CD4-positive, CD25-positive, alpha-beta regulatory T cell (primary cell): ENCODE measurements at regions not wholly inside any gene's neighbourhood (a gene's known extent, or its start where the extent isn't known, plus 50 kb on each side); places are given as distances from the start of the nearest gene placed in this dataset.
A peak's percentile ranks its signal among the peaks of the same experiment; 100 is the strongest.

Experiments
- ATAC-seq, 2 donors: fragments of 150-1000 bp; cut with Tn5 transposase; one replicate each; pipeline ENCODE4 v1.10.0; 2021; ENCODE audit warnings: low read depth in 2 of 2, moderate number of reproducible peaks in 2 of 2, moderate library complexity in 1 of 2
- DNase-seq, 3 donors: peaks; one replicate each; pipeline versions ENCODE4 v3.0.0 to v3.0.0-alpha.2; 2012 to 2022; ENCODE audit warnings: mixed read lengths in 1 of 3
- H3K27ac ChIP-seq: one replicate; pipeline ENCODE4 v1.7.0; 2013; ENCODE audit warnings: mild to moderate bottlenecking, low read length; ENCODE audit not compliant: insufficient read depth, poor library complexity, severe bottlenecking
- H3K27me3 ChIP-seq: one replicate; pipeline ENCODE4 v1.7.0; 2013; ENCODE audit warnings: low read length; ENCODE audit not compliant: control insufficient read depth, insufficient read depth
- H3K36me3 ChIP-seq: one replicate; pipeline ENCODE4 v1.7.0; 2013; ENCODE audit warnings: mild to moderate bottlenecking, low read length, moderate library complexity; ENCODE audit not compliant: control insufficient read depth, insufficient read depth
- H3K4me1 ChIP-seq: 2 replicates; pipeline ENCODE4 v1.7.0; 2013; ENCODE audit warnings: mild to moderate bottlenecking, low read length; ENCODE audit not compliant: insufficient read depth, control insufficient read depth, poor library complexity, severe bottlenecking
- H3K4me3 ChIP-seq: one replicate; pipeline ENCODE4 v1.7.0; 2013; ENCODE audit warnings: low read depth, mild to moderate bottlenecking, low read length, moderate library complexity
- H3K9me3 ChIP-seq, 2 experiments: 1 replicate in 1 of 2; 2 replicates in 1 of 2; pipeline ENCODE4 v1.7.0; 2013; ENCODE audit warnings: low read length in 2 of 2, mild to moderate bottlenecking in 1 of 2, moderate library complexity in 1 of 2; ENCODE audit not compliant: control insufficient read depth in 2 of 2
- H3K27ac Mint-ChIP-seq, 3 donors: one replicate each; pipeline ENCODE4 v1.8.0; 2020 to 2022; ENCODE audit warnings: mild to moderate bottlenecking in 3 of 3, mixed read lengths in 3 of 3, moderate library complexity in 2 of 3
- H3K27me3 Mint-ChIP-seq: one replicate; pipeline ENCODE4 v1.8.0; 2022; ENCODE audit warnings: mild to moderate bottlenecking, mixed read lengths
- H3K36me3 Mint-ChIP-seq: one replicate; pipeline ENCODE4 v1.8.0; 2020; ENCODE audit warnings: mixed read lengths
- H3K4me1 Mint-ChIP-seq, 4 donors: one replicate each; pipeline ENCODE4 v1.8.0; 2020 to 2022; ENCODE audit warnings: mixed read lengths in 4 of 4, mild to moderate bottlenecking in 1 of 4
- H3K4me3 Mint-ChIP-seq, 4 donors: one replicate each; pipeline ENCODE4 v1.8.0; 2020 to 2022; ENCODE audit warnings: mild to moderate bottlenecking in 4 of 4, mixed read lengths in 4 of 4, moderate library complexity in 3 of 4
- H3K9me3 Mint-ChIP-seq, 7 donors: one replicate each; pipeline ENCODE4 v1.8.0; 2020 to 2022; ENCODE audit warnings: mixed read lengths in 7 of 7, mild to moderate bottlenecking in 3 of 7, moderate library complexity in 2 of 7

GRCh38 chr21:35421221-35421620 is 372.1 kb upstream of the RUNX1 start:
- H3K4me1 Mint-ChIP-seq: no peaks in the 10 kb centered on the region
- peaks cover 3% of the 10 kb centered on the region for H3K36me3 Mint-ChIP-seq
- no peaks in the 10 kb centered on the region for H3K4me1 ChIP-seq
- H3K27ac ChIP-seq: no peak overlapping the region
- no peak for ATAC-seq
- no peak overlapping the region for H3K27ac Mint-ChIP-seq
- no peak overlapping the region for H3K4me3 Mint-ChIP-seq
- no peak for DNase-seq
- no peaks in the 10 kb centered on the region for H3K36me3 ChIP-seq
- peaks cover 0 to 14% (median 2%) of the 10 kb centered on the region in 7 donors for H3K9me3 Mint-ChIP-seq
- H3K27me3 Mint-ChIP-seq: peaks cover 11% of the 10 kb centered on the region
- H3K9me3 ChIP-seq: peaks cover 0 to 4% of the 10 kb centered on the region in 2 experiments
- H3K27me3 ChIP-seq: peaks cover 2% of the 10 kb centered on the region
- no peak overlapping the region for H3K4me3 ChIP-seq

GRCh38 chr21:35420656-35421055 is 371.6 kb upstream of the RUNX1 start:
- peaks cover 0 to 14% (median 2%) of the 10 kb centered on the region in 7 donors for H3K9me3 Mint-ChIP-seq
- Histone ChIP-seq H3K36me3 (no peaks in the 10 kb centered on the region), H3K9me3 (peaks cover 0 to 4% of the 10 kb centered on the region in 2 experiments), H3K27me3 (peaks cover 2% of the 10 kb centered on the region), H3K27ac (no peak overlapping the region), H3K4me1 (no peaks in the 10 kb centered on the region), H3K4me3 (no peak overlapping the region)
- ATAC-seq (no peak), DNase-seq (no peak)
- no peak overlapping the region for H3K4me3 Mint-ChIP-seq
- peak overlapping the region in 1 of 3 donors; percentile 74 for H3K27ac Mint-ChIP-seq
- peaks cover 11% of the 10 kb centered on the region for H3K27me3 Mint-ChIP-seq
- H3K4me1 Mint-ChIP-seq: no peaks in the 10 kb centered on the region
- H3K36me3 Mint-ChIP-seq: peaks cover 3% of the 10 kb centered on the region

- Histone ChIP-seq H3K27ac (no peak overlapping the region), H3K36me3 (no peaks in the 10 kb centered on the region), H3K9me3 (peaks cover 0 to 4% of the 10 kb centered on the region in 2 experiments), H3K4me1 (no peaks in the 10 kb centered on the region), H3K4me3 (no peak overlapping the region), H3K27me3 (peaks cover 2% of the 10 kb centered on the region)
- peaks cover 0 to 14% (median 2%) of the 10 kb centered on the region in 7 donors for H3K9me3 Mint-ChIP-seq
- peaks cover 15% of the 10 kb centered on the region for H3K27me3 Mint-ChIP-seq
- no peak overlapping the region for H3K27ac Mint-ChIP-seq
- ATAC-seq (no peak), DNase-seq (no peak)
- H3K4me3 Mint-ChIP-seq: peak overlapping the region in 1 of 4 donors; percentile 35
- no peaks in the 10 kb centered on the region for H3K4me1 Mint-ChIP-seq
- H3K36me3 Mint-ChIP-seq: peaks cover 3% of the 10 kb centered on the region
These were observed 368.7 kb upstream of the RUNX1 start for GRCh38 chr21:35417762-35418161.

- peaks cover 20% of the 10 kb centered on the region for H3K27me3 Mint-ChIP-seq
- H3K27me3 ChIP-seq: no peaks in the 10 kb centered on the region
- H3K36me3 ChIP-seq: no peaks in the 10 kb centered on the region
- no peaks in the 10 kb centered on the region for H3K4me1 Mint-ChIP-seq
- peaks cover 0 to 9% (median 2%) of the 10 kb centered on the region in 7 donors for H3K9me3 Mint-ChIP-seq
- no peak for DNase-seq
- H3K4me3 ChIP-seq: no peak overlapping the region
- H3K4me1 ChIP-seq: no peaks in the 10 kb centered on the region
- H3K4me3 Mint-ChIP-seq: no peak overlapping the region
- H3K27ac ChIP-seq: no peak overlapping the region
- no peak overlapping the region for H3K27ac Mint-ChIP-seq
- H3K36me3 Mint-ChIP-seq: no peaks in the 10 kb centered on the region
- peaks cover 0 to 3% of the 10 kb centered on the region in 2 experiments for H3K9me3 ChIP-seq
- no peak for ATAC-seq
These were observed 367.9 kb upstream of the RUNX1 start for GRCh38 chr21:35416866-35417489.

GRCh38 chr21:35414507-35415139 is 365.5 kb upstream of the RUNX1 start:
- Histone ChIP-seq H3K27me3 (no peaks in the 10 kb centered on the region), H3K4me3 (no peak overlapping the region), H3K27ac (no peak overlapping the region), H3K9me3 (no peaks in the 10 kb centered on the region), H3K4me1 (no peaks in the 10 kb centered on the region), H3K36me3 (no peaks in the 10 kb centered on the region)
- ATAC-seq (no peak), DNase-seq (no peak)
- H3K4me1 Mint-ChIP-seq: no peaks in the 10 kb centered on the region
- H3K9me3 Mint-ChIP-seq: peaks cover 0 to 2% (median 0%) of the 10 kb centered on the region in 7 donors
- H3K27me3 Mint-ChIP-seq: peaks cover 34% of the 10 kb centered on the region
- H3K36me3 Mint-ChIP-seq: no peaks in the 10 kb centered on the region
- no peak overlapping the region for H3K27ac Mint-ChIP-seq
- H3K4me3 Mint-ChIP-seq: no peak overlapping the region

GRCh38 chr21:35414056-35414455 is 365.0 kb upstream of the RUNX1 start:
- Mint-ChIP-seq H3K27ac (no peak overlapping the region), H3K27me3 (peaks cover 36% of the 10 kb centered on the region), H3K4me1 (no peaks in the 10 kb centered on the region), H3K36me3 (no peaks in the 10 kb centered on the region), H3K9me3 (peaks cover 0 to 2% (median 0%) of the 10 kb centered on the region in 7 donors), H3K4me3 (no peak overlapping the region)
- no peaks in the 10 kb centered on the region for H3K9me3 ChIP-seq
- H3K27ac ChIP-seq: no peak overlapping the region
- no peaks in the 10 kb centered on the region for H3K4me1 ChIP-seq
- H3K27me3 ChIP-seq: no peaks in the 10 kb centered on the region
- ATAC-seq: no peak
- no peak overlapping the region for H3K4me3 ChIP-seq
- DNase-seq: no peak
- no peaks in the 10 kb centered on the region for H3K36me3 ChIP-seq

- Histone ChIP-seq H3K27ac (no peak overlapping the region), H3K27me3 (peaks cover 3% of the 10 kb centered on the region), H3K36me3 (no peaks in the 10 kb centered on the region), H3K9me3 (no peaks in the 10 kb centered on the region), H3K4me1 (no peaks in the 10 kb centered on the region), H3K4me3 (no peak overlapping the region)
- H3K9me3 Mint-ChIP-seq: peaks cover 0 to 2% (median 0%) of the 10 kb centered on the region in 7 donors
- H3K4me3 Mint-ChIP-seq: no peak overlapping the region
- no peak overlapping the region for H3K27ac Mint-ChIP-seq
- peaks cover 42% of the 10 kb centered on the region for H3K27me3 Mint-ChIP-seq
- DNase-seq (no peak), ATAC-seq (no peak)
- H3K4me1 Mint-ChIP-seq: peaks cover 0 to 2% (median 0%) of the 10 kb centered on the region in 4 donors
- no peaks in the 10 kb centered on the region for H3K36me3 Mint-ChIP-seq
These were observed 363.1 kb upstream of the RUNX1 start for GRCh38 chr21:35412231-35412630.

GRCh38 chr21:35411434-35411833 is 362.3 kb upstream of the RUNX1 start:
- Mint-ChIP-seq H3K9me3 (peaks cover 0 to 2% (median 0%) of the 10 kb centered on the region in 7 donors), H3K4me3 (no peak overlapping the region), H3K27me3 (peaks cover 37% of the 10 kb centered on the region), H3K27ac (no peak overlapping the region), H3K4me1 (peaks cover 0 to 2% (median 0%) of the 10 kb centered on the region in 4 donors), H3K36me3 (no peaks in the 10 kb centered on the region)
- ATAC-seq: no peak
- no peak overlapping the region for H3K27ac ChIP-seq
- no peak overlapping the region for H3K4me3 ChIP-seq
- H3K9me3 ChIP-seq: no peaks in the 10 kb centered on the region
- DNase-seq: no peak
- no peaks in the 10 kb centered on the region for H3K36me3 ChIP-seq
- no peaks in the 10 kb centered on the region for H3K4me1 ChIP-seq
- H3K27me3 ChIP-seq: peaks cover 7% of the 10 kb centered on the region
